HepG2 (cell line): ENCODE measurements at regions not wholly inside any gene's neighbourhood (a gene's known extent, or its start where the extent isn't known, plus 50 kb on each side); places are given as distances from the start of the nearest gene placed in this dataset.
"Not testable (repeated sequence)": the region's sequence is repeated elsewhere in the genome, so short reads cannot be mapped to it uniquely, and the experiment has no call there.

Experiments used
- BCLAF1 ChIP-seq: fragments of 450-650 bp; IDR thresholded peaks from 2 replicates; pipeline ENCODE4 v1.6.1; 2017; ENCODE audit warnings: mild to moderate bottlenecking
- CTCF ChIP-seq: sonication (generic); formaldehyde crosslinking; IDR thresholded peaks from 2 replicates; pipeline ENCODE4 v1.5.0; 2020; ENCODE audit warnings: mild to moderate bottlenecking, missing genetic modification reagents, moderate library complexity
- FOXP1 ChIP-seq, 2 experiments: fragments of 450-650 bp in 1 of 2; IDR thresholded peaks; 2 replicates each; pipeline ENCODE4 v1.6.1; 2017 to 2018; ENCODE audit warnings: antibody characterized with exemption in 1 of 2
- PATZ1 ChIP-seq: sonication (generic); formaldehyde crosslinking; IDR thresholded peaks from 2 replicates; pipeline ENCODE4 v1.4.0; 2020; ENCODE audit warnings: missing genetic modification reagents
- POLR2AphosphoS2 ChIP-seq: IDR thresholded peaks from 2 replicates; pipeline ENCODE4 v1.6.1; 2011; ENCODE audit warnings: low read depth, low read length, improper control_type of control experiment
- SNAPC5 ChIP-seq: sonication (generic); formaldehyde crosslinking; IDR thresholded peaks from 2 replicates; pipeline ENCODE4 v1.8.1; 2023; ENCODE audit warnings: mild to moderate bottlenecking, missing genetic modification reagents, borderline replicate concordance
- TAF1 ChIP-seq: sonication (generic); formaldehyde crosslinking; IDR thresholded peaks from 2 replicates; pipeline ENCODE4 v1.4.0; 2020; ENCODE audit warnings: missing genetic modification reagents
- ZNF329 ChIP-seq: sonication (generic); formaldehyde crosslinking; IDR thresholded peaks from 2 replicates; pipeline ENCODE4 v1.9.0; 2021; ENCODE audit warnings: low read depth, mild to moderate bottlenecking, missing genetic modification reagents

GRCh38 chr5:52304816-52305215 lies 482.9 kb upstream of the ITGA1 start:
- TF ChIP-seq BCLAF1; CTCF; POLR2AphosphoS2; FOXP1 (IDR thresholded peaks at IDR 0.05); FOXP1 (CRISPR knock-in tag; IDR thresholded peaks at IDR 0.05); PATZ1 (CRISPR knock-in tag); ZNF329 (CRISPR knock-in tag); SNAPC5 (CRISPR knock-in tag); TAF1: not testable (repeated sequence)
